ENCODE measurements at regions not wholly inside any gene's neighbourhood (a gene's known extent, or its start where the extent isn't known, plus 50 kb on each side); places are given as distances from the start of the nearest gene placed in this dataset.

DNA sequence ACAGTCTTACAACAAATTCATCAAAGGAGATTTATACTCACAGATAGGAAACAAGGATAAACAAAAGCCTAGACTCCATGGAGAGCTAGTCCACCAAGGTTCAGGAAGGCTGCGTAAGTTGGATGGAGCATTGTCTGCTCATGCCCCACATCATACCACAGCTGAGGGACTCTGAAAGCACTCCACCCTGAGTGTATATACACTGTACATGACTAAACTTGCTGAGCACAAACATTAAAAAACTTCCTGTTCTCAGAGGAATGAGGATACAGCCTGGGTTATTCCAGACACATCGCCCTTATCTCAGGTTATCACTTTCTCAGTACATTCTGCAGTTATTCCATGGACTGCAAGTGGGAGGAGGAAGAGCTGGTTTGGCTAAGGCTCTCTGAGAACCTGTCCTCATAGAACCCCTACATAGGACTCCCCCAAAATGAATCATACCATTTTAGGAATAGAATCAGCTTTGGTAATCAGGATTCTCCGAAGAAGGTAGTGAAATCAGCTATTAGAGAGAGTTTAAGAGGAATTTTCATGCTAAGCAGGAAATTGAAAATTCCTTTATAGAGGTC is 58.0 kb upstream of the PRMT6 start:
- H3K4me3 ChIP-seq (ENCODE audit: low read depth, low read length), result no peak overlapping the region
- H3K27me3 ChIP-seq (ENCODE audit: control insufficient read depth, insufficient read depth, low read length), result no peaks in the 10 kb centered on the region
- H3K36me3 ChIP-seq (ENCODE audit: control insufficient read depth, insufficient read depth, low read length), result no peaks in the 10 kb centered on the region
- DNase-seq (ENCODE audit: low read depth), result no peak
- TF ChIP-seq, protein P1, sequence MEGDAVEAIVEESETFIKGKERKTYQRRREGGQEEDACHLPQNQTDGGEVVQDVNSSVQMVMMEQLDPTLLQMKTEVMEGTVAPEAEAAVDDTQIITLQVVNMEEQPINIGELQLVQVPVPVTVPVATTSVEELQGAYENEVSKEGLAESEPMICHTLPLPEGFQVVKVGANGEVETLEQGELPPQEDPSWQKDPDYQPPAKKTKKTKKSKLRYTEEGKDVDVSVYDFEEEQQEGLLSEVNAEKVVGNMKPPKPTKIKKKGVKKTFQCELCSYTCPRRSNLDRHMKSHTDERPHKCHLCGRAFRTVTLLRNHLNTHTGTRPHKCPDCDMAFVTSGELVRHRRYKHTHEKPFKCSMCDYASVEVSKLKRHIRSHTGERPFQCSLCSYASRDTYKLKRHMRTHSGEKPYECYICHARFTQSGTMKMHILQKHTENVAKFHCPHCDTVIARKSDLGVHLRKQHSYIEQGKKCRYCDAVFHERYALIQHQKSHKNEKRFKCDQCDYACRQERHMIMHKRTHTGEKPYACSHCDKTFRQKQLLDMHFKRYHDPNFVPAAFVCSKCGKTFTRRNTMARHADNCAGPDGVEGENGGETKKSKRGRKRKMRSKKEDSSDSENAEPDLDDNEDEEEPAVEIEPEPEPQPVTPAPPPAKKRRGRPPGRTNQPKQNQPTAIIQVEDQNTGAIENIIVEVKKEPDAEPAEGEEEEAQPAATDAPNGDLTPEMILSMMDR (IDR thresholded peaks at IDR 0.05; ENCODE audit: insufficient read depth, low read length, poor library complexity, severe bottlenecking), result no peak

DNA sequence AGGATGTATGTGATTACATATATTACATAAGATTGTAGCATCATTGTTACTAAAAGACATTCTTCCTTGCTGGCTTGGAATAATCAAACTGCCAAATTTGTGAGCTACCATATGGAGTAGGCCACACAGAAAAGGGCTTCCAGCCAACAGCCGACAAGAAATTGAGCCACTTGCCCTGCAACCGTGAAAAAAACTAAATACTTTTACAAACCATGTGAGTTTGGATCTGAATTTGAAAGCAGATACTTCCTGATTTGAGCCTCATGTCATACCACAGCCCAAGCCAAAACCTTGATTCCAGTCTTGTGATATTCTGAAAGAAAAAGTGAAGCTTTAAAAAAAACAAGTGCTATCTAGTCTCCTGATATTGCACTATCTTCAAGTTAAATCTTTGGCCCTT is 55.6 kb upstream of the PRMT6 start:
- no peaks in the 10 kb centered on the region for H3K36me3 ChIP-seq (ENCODE audit: control insufficient read depth, insufficient read depth, low read length)
- TF ChIP-seq, protein P1 (IDR thresholded peaks at IDR 0.05; ENCODE audit: insufficient read depth, low read length, poor library complexity, severe bottlenecking), result no peak
- no peaks in the 10 kb centered on the region for H3K27me3 ChIP-seq (ENCODE audit: control insufficient read depth, insufficient read depth, low read length)
- no peak overlapping the region for H3K4me3 ChIP-seq (ENCODE audit: low read depth, low read length)
- no peak for DNase-seq (ENCODE audit: low read depth)

DNA sequence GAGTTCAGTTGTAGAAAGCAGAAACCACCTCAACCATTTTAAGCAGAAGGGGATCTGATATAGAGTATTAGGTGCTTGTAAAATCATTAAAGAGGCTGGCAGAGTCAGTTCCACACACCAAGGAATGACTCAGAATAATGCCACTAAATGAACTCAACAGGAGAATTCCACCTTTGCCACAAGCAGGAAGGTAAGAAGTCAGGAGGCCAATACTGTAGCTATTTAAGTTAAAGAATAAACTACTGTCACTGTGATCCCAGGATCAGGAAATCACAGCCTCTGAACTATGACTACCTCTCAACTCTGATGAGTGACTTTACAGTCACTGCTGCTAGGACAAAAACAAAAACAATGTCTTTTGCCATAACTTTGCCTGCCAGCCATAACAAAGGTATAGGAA is 52.5 kb upstream of the PRMT6 start:
- Histone ChIP-seq H3K4me3 (ENCODE audit: low read depth, low read length) (no peak overlapping the region), H3K36me3 (ENCODE audit: control insufficient read depth, insufficient read depth, low read length) (no peaks in the 10 kb centered on the region), H3K27me3 (ENCODE audit: control insufficient read depth, insufficient read depth, low read length) (no peaks in the 10 kb centered on the region)
- TF ChIP-seq, protein P1 (IDR thresholded peaks at IDR 0.05; ENCODE audit: insufficient read depth, low read length, poor library complexity, severe bottlenecking), result no peak
- peak; percentile 21 for DNase-seq (ENCODE audit: low read depth)

DNA sequence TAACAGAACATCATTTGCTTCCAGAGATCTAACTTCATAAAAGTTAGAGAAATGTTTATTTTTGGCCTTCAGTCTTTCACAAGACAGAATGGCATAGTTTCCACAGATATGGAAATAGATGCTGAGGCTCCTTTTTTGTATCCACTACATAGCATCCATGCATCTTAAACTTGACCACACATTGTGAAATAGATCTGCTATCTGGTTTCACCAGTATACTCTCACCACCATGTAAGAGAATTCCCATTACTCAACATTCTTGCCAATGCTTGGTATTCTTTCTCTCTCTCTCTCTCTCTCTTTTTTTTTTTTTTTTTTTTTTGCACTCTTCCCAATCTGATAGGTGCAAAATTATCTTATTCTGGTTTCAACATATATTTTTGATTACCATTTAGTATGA is 52.1 kb upstream of the PRMT6 start:
- Histone ChIP-seq H3K27me3 (ENCODE audit: control insufficient read depth, insufficient read depth, low read length) (no peaks in the 10 kb centered on the region), H3K4me3 (ENCODE audit: low read depth, low read length) (no peak overlapping the region), H3K36me3 (ENCODE audit: control insufficient read depth, insufficient read depth, low read length) (no peaks in the 10 kb centered on the region)
- TF ChIP-seq, protein P1 (IDR thresholded peaks at IDR 0.05; ENCODE audit: insufficient read depth, low read length, poor library complexity, severe bottlenecking), result no peak
- no peak for DNase-seq (ENCODE audit: low read depth)
